ENCODE measurements at regions not wholly inside any gene's neighbourhood (a gene's known extent, or its start where the extent isn't known, plus 50 kb on each side); places are given as distances from the start of the nearest gene placed in this dataset.

DNA sequence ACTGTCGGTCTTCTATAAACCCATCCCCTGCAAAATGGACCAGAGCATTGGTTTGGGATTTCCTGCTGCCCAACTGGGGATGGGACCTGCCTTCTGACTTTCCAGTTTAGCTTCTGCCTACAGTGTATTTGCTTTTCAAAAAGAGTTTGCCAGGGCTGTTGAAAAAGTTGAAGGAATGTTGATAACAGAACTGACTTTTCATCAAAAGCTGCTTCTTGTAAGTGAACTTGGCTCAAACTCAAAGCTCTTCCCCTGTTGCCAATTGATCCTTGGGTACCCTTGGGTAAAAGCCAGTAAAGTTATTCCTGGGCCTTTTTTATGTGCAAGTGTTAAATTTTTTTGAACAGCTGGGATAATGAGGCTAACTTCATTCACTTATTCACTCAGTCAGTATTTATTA lies 142.9 kb upstream of the SLC30A5 start:
- Histone ChIP-seq H3K36me3 (no peaks in the 10 kb centered on the region), H3K27ac (no peak overlapping the region), H3K4me3 (ENCODE audit: low read depth, low read length) (no peak overlapping the region), H3K9me3 (ENCODE audit: severe bottlenecking) (no peaks in the 10 kb centered on the region), H3K27me3 (ENCODE audit: insufficient read depth, low read depth, severe bottlenecking) (no peaks in the 10 kb centered on the region)
- DNase-seq, result no peak
- TF ChIP-seq CTCF (IDR thresholded peaks at IDR 0.05; ENCODE audit: low read depth, low read length), result no peak

GRCh38 chr5:68953231-68953874 lies 140.5 kb upstream of the SLC30A5 start:
- TF ChIP-seq CTCF (IDR thresholded peaks at IDR 0.05; ENCODE audit: low read depth, low read length), result no peak
- Histone ChIP-seq H3K9me3 (ENCODE audit: severe bottlenecking) (no peaks in the 10 kb centered on the region), H3K27ac (no peak overlapping the region), H3K4me3 (ENCODE audit: low read depth, low read length) (no peak overlapping the region), H3K27me3 (ENCODE audit: insufficient read depth, low read depth, severe bottlenecking) (no peaks in the 10 kb centered on the region), H3K36me3 (no peaks in the 10 kb centered on the region)
- DNase-seq, result no peak

GRCh38 chr5:68953875-68954617 lies 139.8 kb upstream of the SLC30A5 start:
- TF ChIP-seq CTCF (IDR thresholded peaks at IDR 0.05; ENCODE audit: low read depth, low read length), result no peak
- no peak for DNase-seq
- H3K9me3 ChIP-seq (ENCODE audit: severe bottlenecking), result no peaks in the 10 kb centered on the region
- no peaks in the 10 kb centered on the region for H3K27me3 ChIP-seq (ENCODE audit: insufficient read depth, low read depth, severe bottlenecking)
- no peak overlapping the region for H3K4me3 ChIP-seq (ENCODE audit: low read depth, low read length)
- no peak overlapping the region for H3K27ac ChIP-seq
- H3K36me3 ChIP-seq, result no peaks in the 10 kb centered on the region

DNA sequence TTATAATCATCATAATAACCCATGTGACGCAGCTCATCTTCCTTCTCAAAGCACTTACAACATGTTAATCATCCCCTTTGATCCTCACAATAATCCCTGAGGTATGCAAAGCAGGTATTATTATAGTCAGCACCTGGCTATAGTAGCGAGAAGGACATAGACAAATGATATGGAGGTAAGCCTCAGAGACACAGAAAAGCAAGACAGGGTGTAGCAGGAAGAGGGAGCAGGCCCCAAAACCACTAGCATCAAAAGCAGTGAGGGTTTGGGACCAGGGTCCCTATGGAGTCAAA lies 139.2 kb upstream of the SLC30A5 start:
- no peaks in the 10 kb centered on the region for H3K27me3 ChIP-seq (ENCODE audit: insufficient read depth, low read depth, severe bottlenecking)
- H3K4me3 ChIP-seq (ENCODE audit: low read depth, low read length), result no peak overlapping the region
- H3K9me3 ChIP-seq (ENCODE audit: severe bottlenecking), result no peaks in the 10 kb centered on the region
- H3K36me3 ChIP-seq, result no peaks in the 10 kb centered on the region
- no peak for TF ChIP-seq CTCF (IDR thresholded peaks at IDR 0.05; ENCODE audit: low read depth, low read length)
- H3K27ac ChIP-seq, result no peak overlapping the region
- DNase-seq, result no peak

- no peak for TF ChIP-seq CTCF (IDR thresholded peaks at IDR 0.05; ENCODE audit: low read depth, low read length)
- Histone ChIP-seq H3K36me3 (no peaks in the 10 kb centered on the region), H3K27ac (no peak overlapping the region), H3K9me3 (ENCODE audit: severe bottlenecking) (no peaks in the 10 kb centered on the region), H3K4me3 (ENCODE audit: low read depth, low read length) (no peak overlapping the region), H3K27me3 (ENCODE audit: insufficient read depth, low read depth, severe bottlenecking) (no peaks in the 10 kb centered on the region)
- peak; percentile 25 for DNase-seq
These were observed 136.2 kb upstream of the SLC30A5 start for GRCh38 chr5:68957591-68957990.

DNA sequence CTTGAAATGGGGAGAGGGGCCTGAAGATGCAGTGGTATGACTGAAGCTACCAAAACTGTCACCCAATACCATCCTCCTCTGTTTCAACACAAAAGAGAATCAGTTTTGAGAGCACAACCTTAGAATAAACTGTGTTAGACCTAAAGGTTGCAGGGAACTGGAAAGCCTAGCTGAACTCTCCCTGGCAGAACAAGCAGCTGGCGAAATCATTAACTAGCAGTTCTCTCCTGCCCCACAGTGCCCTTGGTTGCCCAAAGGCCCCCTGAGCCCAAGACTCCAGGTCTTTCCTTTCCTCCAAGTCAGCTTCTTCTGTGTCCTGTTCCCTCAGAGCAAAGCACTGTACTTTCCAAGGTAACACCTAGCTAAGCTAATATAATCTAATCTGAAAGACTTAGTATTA lies 135.4 kb upstream of the SLC30A5 start:
- H3K36me3 ChIP-seq, result no peaks in the 10 kb centered on the region
- TF ChIP-seq CTCF (IDR thresholded peaks at IDR 0.05; ENCODE audit: low read depth, low read length), result no peak

More for the DNA sequence above, 135.4 kb upstream of the SLC30A5 start:
- no peak overlapping the region for H3K4me3 ChIP-seq (ENCODE audit: low read depth, low read length)
- DNase-seq, result no peak
- H3K27me3 ChIP-seq (ENCODE audit: insufficient read depth, low read depth, severe bottlenecking), result no peaks in the 10 kb centered on the region
- H3K27ac ChIP-seq, result no peak overlapping the region
- H3K9me3 ChIP-seq (ENCODE audit: severe bottlenecking), result no peaks in the 10 kb centered on the region
